Stimulated activated CD8-positive, alpha-beta memory T cell treated with anti-CD3 and anti-CD28 coated beads, Interleukin-12 subunit alpha, Interleukin-12 subunit beta, amount 100 ng/mL, for 1 hour (primary cell): ENCODE measurements at regions not wholly inside any gene's neighbourhood (a gene's known extent, or its start where the extent isn't known, plus 50 kb on each side); places are given as distances from the start of the nearest gene placed in this dataset.

Experiments
- DNase-seq: peaks from one replicate; pipeline ENCODE4 v3.0.0-alpha.2; 2020; ENCODE audit warnings: low read depth

DNA sequence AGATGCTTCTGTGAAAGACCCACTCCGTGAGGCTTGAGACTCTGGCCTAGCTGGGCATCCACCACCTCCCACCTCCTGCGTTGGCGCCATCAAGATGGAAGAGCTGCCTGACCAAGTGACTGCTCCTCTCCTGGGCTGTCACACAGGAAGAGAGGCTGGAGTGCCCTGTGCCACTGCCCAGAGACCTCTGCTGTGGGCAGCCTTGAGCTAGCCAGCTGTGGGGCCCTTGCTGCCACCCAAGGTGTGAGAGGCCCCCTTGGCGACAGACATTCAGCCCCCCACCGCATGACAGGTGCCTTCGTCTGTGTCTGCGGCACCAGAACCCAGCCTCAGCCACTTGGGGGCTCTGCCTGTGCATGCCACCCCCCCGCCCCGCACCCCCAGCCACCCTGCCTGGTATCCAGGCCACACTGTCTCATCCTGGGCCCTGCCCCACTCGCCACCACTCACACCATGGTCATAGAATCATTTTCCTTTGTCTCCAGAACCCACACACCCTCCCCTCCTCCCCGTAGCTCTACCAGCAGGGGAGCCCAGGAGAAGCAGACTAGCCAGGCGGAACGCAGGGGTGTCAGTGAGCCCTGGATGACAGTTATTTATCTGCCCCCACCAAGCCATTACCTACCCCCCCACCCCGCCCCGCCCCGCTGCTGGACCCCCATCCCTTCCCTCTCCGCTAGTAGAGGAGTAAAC is 120.9 kb upstream of the LHX1 start:
- DNase-seq, result no peak

DNA sequence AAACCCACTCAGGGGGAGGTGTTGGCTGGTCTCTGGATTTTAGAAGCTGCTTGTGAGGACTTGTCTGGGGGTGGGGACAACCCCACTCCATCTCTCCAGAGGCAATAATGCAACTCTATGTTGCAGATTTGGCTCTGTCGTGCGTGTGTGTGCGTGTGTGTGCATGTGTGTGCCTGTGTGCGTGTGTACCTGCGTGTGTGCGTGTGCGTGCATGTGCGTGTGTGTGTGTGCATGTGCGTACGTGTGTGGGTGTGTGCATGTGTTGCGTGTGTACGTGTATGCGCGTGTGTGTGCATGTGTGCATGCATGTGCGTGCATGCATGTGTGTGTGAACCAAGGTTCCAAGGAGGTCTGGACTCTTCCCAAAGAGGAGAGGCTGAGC is 120.4 kb upstream of the LHX1 start:
- no peak for DNase-seq

DNA sequence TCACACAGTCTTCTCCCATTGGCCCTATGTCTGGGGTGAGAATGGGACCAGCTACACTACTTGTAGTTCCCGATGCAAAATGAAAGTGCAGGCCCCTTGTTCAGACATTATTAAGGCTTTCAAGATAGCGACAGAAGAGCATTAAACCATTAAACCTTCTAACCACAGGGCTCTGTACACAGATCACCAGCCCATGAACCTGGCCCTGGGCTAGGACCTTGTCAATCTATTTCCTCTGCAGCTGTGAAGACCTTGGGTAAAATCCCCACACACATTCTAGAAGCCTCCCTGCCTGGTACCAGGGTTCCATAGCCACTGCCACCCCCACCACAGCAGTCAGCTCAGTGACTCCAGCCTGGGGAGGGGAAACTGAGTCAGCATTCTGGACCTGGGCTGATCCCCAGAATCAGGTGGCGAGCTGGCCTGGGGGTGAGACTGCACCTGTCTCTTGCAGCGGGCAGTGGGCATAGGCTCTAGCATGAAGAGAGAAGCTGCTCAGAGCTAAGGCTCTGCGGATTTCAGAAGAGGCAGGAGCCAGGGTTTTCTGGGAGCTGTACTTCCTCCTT is 119.7 kb upstream of the LHX1 start:
- no peak for DNase-seq

DNA sequence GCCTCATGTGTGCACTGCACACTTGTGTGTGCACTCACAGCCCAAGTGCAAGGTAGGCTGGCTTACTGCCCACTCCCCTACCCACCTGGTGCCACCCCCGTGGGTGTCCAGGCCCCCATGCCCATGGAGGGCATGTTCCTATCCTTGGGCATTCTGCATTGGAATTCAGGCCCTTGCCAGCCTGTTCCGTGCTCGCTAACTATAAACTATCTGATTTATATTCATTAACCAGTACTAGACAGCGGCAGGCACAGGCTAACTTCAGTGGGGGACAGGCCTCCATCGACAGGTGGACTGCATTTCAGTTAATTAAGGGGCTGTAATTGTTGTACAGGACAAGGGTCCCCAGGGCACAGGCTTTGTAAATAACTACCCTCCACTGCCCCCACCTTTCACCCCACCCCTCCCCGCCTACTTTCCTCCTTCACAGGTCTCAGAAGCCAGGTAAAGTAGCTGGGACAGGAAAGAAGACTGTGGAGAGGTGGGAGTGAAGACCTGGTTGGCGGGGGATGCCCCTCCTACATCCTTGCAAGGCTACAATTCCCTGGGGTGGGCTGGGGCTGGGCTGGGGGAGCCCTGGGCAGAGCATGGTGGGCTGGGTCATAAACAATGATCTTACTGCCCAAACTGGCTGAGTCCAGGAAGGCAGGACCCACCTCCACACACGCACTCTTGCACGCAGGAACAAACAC is 119.0 kb upstream of the LHX1 start:
- no peak for DNase-seq

DNA sequence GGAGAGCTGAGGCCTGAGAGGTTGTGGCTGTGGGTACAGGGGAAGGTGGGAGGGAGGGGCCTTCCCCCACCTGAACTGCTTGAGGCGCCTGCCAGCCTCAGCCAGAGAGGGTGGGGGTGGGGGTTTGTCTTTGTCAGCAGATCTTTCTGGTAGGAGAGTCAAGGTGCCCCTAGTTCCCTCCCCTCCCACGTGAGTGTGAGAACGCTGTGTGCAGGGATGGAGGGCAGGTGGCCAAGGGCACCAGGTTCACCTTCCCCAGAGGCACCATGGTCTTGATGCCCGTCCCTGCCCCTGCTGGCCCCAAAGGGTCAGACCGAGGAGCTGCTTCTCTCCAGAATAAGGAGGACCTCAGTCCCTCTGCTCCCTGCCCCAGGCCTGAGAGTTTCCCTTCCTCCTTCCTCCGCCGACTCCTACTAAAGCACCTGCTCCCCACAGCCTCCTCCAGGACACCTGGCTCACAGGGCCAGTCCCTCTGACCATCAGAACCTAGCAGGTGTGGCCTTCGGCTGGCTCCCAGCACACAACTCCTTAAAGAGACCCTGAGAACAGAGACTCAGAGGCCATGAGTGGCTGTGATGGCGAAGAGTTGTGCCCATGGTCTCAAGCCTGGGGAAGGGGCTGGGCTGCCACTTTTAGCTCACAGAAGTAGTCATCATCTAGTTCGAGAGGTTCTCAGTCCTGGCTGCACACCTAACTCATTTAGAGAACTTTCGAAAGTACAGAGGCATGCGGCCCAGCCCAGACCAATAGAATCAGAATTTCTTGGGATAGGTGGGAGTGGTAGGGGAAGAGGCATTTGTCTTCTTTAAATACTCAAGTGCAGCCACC is 113.2 kb upstream of the LHX1 start:
- no peak for DNase-seq

DNA sequence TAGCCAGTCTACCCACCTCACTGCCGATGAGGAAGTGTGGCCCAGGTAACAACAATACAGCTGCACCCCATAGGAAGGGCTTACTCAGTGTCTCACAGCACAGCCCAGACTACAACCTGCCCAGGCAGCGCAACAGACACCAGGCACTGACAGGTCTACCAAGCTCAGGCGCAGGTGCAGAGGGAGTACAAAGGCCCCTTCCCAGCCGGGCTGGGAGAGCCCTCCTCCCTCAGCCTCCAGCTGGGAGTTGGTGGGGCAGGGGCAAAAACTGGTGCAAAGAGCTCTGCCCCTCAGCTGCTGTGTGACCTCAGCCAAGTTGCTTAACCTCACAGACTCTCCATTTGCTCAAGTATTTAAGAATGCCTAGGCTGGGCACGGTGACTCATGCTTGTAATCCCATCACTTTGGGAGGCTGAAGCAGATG is 112.6 kb upstream of the LHX1 start:
- DNase-seq, result no peak

DNA sequence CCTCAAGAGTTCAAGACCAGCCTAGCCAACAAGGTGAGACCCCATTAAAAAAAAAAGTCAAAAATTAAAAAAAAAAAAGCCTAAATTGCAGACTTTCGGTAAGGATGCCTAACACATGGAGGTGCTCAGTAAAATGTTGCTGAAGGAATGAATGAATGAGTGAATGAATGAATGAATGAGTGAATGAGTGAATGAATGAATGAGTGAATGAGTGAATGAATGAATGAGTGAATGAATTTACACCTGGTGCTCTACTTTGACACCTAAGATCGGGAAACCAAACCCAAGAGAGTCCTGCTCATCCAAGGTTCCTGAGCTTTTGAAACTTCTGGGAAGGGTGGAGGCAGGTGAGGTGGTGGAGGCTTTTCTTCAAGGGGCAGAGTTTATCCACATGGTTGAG is 112.2 kb upstream of the LHX1 start:
- DNase-seq, result no peak

DNA sequence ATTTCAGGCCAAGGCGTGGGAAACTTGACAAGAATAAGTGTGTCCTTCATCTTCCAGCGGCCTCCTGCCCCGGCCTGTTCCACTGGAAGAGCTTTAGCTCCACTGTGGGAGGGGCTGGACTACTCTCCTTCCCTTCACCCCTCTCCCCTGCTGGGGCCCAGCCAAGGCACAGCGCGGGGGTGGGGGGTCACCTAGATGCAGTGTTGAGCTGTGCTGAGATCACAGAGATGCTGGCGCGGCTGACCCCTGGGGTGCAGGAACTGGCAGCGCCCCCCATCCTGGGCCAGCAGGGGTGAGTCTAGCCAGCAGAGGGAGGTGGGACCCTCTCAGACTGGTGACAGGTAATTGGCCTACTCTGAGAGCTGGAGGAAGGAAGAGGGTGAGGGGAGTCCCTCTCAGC is 111.8 kb upstream of the LHX1 start:
- no peak for DNase-seq

DNA sequence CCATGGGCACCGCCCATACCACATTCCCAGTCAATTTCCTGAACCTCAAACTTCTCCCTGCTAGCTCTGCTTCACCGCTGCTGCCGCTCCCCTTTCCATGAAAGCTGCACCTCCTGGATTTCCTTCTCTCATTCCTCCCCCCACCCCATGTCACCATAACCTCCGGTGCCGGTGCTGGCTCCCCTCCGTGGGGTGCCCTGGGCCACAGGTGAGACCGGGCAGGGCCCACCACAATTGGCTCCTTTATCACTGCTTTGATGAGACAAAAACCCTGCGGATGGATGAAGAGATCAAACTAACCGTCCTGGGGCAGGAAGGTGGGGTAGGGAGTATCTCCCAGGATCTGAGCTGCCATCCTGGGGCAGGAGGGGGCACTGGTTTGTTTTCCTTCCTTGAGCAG is 111.3 kb upstream of the LHX1 start:
- DNase-seq, result no peak

DNA sequence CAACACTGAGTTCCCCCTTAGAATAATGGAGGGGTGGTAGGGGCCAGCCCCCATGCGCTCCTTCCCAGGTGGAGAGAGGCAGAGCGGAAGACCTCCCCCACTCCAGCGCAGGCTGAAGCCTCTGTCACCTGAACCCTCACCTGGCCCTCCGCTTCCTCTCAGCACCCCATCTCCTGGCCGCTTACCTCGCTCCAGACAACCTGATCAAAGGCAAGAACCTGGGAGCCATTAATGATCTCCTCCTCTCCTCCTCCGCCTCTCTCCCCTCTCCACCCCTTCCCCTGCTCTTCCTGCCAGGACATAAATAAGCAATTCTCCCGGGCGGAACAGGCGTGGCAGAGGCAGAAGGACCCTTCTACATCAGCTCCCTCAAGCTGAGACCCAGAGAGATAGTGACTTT is 110.2 kb upstream of the LHX1 start:
- no peak for DNase-seq

DNA sequence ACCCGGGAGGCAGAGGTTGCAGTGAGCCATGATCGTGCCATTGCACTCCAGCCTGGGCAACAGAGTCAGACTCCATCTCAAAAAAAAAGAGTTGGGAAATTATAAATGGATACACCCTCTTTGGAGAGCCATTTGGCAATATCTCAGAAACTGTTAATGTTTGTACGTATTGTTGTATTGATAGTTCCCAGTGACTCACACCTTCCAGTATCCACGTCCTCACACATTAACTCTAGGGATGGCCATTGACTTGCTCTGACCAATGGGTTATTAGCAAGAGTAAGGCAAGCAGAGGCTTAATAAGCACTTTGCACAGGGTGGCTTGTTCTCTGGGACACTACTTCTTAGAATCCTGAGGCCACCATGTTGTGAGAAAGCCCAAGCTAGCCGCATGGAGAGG is 107.6 kb upstream of the LHX1 start:
- no peak for DNase-seq

DNA sequence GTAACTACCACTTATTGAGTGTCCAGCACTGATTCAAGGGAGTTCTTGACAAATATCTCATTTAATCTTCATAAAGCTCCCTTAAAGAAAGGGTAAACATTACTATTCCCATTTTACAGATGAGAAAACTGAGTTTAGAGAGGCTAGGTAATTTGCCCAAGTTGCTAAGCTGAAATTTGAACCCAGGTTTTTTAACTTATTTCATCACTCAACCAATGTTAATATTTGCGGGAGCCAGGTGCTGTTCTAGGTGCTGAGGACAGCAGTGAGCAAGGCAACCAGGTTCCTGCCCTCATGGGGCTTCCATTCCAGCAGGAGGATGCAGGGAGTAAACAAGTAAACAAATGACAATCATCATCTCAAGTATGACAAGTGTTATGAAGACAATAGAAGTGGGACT is 104.0 kb upstream of the LHX1 start:
- DNase-seq, result no peak

DNA sequence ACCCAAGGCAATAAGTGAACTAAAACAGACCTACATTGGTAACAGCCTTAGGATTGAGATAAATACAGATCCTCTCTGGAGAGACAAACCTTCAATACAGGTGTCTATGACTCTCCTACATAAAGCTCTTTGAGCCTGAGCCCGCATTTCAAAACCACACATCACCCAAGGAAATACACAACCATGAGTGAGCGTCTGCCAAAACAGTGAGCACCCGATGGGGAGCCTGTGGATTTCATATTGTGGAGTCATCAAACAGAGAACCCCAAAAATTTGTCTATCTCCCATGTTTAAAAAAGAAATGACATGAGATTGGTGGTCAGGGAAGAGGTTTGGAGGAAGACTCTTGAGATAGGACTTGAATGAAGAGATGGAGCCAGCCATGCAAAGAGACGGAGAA is 102.2 kb upstream of the LHX1 start:
- DNase-seq, result no peak

DNA sequence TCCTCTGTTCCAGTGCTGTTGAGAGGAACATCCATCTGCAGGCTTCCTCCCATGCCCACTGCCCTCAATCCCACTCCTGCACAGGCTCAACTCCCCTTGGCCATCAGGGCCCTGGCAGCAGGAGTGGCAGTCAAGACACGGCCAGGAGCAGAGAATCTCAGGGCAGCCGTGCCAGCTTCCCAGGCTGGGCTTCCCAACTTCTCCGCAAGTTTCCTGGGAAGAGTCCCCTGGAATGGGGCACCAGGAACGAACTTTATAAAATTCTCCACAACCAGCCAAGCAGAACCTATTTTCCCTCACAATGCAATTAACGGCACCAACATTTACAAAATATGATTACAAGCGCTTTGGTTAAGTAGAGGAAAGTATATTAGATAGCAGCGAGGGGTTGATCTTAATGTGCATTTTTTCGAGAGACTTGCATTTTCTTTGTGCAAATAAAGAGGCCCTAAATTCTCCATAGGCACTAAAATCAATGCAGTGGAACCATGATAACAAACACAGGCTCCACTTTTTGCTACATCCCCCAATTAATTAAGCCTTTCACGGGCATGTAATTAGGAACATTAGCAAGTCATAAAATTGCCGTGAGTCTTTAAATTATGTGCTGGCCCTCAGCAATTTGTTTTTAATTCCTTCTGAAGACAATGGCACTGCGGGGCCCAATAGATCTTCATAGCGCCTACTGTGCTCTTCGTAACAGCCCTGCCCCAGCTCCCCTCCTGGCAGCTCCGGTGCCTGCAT is 99.9 kb upstream of the LHX1 start:
- no peak for DNase-seq

DNA sequence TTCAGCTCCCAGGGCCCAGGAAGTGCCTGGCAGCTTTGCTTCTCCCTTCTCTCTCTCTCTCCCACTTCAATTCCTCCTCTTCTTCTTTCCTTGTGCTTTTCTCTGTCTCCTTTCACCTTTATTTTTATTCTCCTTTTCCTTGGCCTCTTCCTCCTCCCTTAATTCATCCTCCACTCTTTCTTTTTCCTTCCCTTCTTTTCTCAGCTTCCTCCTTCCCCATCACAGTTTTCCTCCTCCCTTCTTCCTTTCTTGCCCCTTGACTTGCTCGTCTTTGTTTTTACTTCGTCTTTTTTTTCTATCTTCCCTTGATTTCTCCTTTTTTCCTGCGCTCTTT is 99.4 kb upstream of the LHX1 start:
- DNase-seq, result no peak

DNA sequence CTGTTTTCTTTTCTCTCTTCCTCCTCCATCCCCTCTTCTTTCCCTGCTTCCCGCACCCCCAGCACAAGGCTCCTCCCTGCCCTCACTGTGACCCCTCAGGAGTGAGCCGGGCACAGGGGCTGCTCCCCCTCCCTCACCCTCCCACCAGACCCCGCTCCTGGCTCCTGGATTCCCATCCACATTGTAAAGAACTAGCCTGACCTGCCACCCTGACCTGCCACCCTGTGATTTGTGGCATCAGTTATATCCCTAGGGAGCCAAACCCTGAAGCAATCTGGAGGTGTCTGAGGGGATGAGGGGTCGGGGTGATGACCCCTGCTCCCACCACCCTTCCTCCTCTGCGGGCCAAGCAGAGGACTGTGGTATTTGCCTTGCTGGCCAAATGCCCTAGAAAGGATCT is 98.0 kb upstream of the LHX1 start:
- DNase-seq, result no peak

DNA sequence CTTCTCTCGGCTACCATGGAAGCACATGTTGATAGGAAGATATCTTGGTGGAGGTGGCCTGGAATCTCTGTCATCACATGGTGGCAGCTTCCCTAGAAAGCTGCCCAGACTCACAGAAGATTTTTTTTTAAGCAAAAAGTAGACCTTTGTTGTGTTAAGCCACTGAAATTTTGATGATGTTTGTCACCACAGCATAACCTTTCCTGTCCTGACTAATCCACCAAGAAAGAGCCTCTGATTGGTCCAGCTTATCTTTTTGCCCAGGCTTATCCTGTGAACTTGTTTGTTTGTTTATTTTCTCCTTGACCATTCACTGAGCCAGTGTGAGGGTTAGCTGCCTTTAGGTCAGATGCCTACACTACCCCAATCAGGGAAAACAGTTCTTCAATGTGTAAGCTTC is 96.5 kb upstream of the LHX1 start:
- DNase-seq, result no peak

DNA sequence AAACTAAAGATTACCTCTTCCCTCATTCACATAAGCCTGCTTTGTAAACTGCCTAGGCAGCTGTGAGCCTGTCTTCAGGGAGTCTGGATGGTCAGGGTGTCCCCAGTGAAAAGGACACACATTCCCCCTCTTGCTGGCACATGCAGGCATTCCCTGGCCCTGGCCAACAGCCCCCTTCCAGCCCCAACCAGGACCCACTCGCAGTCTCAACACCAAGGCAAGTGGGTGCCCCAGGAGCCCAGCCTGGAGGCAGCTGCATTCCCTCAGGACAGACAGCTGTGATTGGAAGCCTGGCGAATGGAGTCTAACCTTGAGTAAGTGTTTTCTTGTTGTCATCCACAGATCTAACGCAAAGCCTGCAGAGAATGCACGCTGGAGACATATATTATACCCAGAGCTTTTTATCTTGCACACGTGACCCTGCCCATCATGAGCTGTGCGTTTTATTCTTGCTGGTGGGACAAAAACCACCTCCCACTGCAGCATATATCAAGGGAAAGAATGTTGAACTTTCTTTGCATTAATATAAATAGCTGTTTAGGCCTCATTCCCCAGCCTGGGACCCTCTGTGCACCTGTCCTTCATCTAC is 95.0 kb upstream of the LHX1 start:
- DNase-seq, result no peak

DNA sequence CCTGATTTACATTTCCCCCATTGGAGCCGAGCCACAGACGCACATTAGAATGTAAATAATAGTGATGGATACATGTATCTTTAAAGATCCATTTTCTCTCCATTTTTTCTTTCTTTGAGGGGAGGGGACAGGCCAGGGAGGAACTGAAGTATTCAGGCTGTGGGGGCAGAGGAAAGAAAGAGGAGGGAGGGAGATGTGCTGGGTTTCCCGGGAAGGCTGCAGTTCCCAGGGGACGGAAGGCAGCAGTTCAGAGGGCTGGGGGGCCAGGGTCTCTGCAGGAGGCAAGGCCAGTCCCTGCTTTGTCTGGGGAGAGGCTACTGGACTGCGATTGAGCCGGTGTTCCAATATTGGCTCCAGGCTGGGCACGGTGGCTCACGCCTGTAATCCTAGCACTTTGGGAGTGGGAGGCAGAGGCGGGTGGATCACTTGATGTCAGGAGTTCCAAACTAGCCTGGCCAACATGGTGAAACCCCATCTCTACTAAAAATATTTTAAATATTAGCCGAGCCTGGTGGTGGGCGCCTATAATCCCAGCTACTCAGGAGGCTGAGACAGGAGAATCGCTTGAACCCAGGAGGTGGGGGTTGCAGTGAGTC is 94.2 kb upstream of the LHX1 start:
- no peak for DNase-seq

DNA sequence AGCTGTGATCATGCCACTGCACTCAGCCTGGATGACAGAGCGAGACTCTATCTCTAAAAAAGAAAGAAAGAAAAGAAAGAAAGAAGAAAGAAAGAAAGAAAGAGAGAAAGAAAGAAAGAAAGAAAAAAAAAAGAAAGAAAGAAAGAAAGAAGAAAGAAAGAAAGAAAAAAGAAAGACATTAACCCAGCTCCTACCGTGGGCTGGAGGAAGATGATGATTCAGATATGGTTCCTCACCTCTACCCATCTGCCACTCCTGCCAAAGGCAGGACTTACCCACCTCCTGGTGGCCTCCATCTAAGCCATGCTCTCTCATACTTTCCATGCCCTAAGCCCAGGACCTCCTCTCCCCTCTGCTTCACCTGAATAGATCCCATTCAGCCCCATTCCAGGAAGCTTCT is 93.3 kb upstream of the LHX1 start:
- DNase-seq, result no peak

DNA sequence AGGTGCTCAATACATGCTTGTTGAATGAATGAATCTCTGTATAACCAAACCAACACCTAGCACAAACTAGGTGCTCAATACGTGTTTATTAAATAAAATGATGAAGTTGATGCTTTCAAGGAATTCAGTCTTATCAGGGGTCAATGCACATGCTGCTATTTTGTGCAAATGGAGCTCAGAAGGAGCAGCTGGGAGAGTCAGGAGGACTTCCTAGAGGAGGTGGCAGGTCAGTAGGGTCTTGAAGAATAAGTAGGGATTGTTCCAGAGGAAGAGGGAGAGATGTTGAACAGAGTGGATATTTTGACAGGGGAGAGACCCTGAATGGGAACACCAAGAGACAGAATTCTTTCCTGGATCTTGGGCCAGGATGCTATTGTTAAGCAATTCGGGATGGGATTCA is 92.7 kb upstream of the LHX1 start:
- no peak for DNase-seq

DNA sequence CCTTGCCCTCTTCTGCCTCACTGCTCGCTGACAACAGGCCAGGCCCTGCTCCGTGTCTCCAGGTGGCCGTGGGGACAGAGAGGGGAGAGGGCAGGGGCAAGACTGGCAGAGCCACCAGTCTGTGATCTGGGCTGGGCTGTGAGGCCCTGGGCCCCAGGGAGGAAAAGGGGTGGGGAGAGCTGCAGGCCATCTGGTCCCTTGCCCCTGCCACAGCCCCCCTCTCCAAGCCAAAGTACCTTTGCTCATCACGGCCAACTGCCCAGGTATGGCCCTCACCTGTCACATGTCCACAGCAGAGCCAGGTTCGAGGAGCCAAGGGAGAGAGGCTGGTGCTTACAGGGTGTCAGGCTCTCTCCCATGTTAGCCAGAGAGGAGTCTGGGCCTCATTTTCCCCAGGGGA is 91.4 kb upstream of the LHX1 start:
- DNase-seq, result no peak
